Ascending aorta (tissue), 2 donors: ENCODE measurements at regions not wholly inside any gene's neighbourhood (a gene's known extent, or its start where the extent isn't known, plus 50 kb on each side); places are given as distances from the start of the nearest gene placed in this dataset.

ENCODE experiments used
- DNase-seq, 2 donors: peaks; one replicate each; pipeline ENCODE4 v3.0.0-alpha.2; 2019; ENCODE audit warnings: low spot score in 2 of 2
- H3K27ac ChIP-seq, 2 donors: fragments of 200-600 bp; sonication (generic); one replicate each; pipeline ENCODE4 v1.5.1; 2016 to 2017; ENCODE audit warnings: mild to moderate bottlenecking in 1 of 2
- H3K27me3 ChIP-seq: fragments of 200-600 bp; sonication (generic); one replicate; pipeline ENCODE4 v1.5.1; 2017
- H3K36me3 ChIP-seq, 2 donors: fragments of 200-600 bp; sonication (generic); one replicate each; pipeline ENCODE4 v1.5.1; 2016
- H3K4me1 ChIP-seq, 2 donors: fragments of 200-600 bp; sonication (generic); one replicate each; pipeline ENCODE4 v1.5.1; 2016 to 2017; ENCODE audit warnings: mild to moderate bottlenecking in 1 of 2
- H3K4me3 ChIP-seq, 2 donors: fragments of 200-600 bp; sonication (generic); one replicate each; pipeline ENCODE4 v1.5.1; 2016 to 2017; ENCODE audit warnings: mild to moderate bottlenecking in 1 of 2
- H3K9me3 ChIP-seq, 2 donors: fragments of 200-600 bp; sonication (generic); one replicate each; pipeline ENCODE4 v1.5.1; 2016
- intact Hi-C: fragments of 100-400 bp; cut with DNase I; formaldehyde crosslinking; loops from one replicate; pipeline ENCODE4 v1.15.1; 2023
- TF ChIP-seq, protein P1 (sequence below), 3 experiments: fragments of 200-600 bp in 2 of 3; fragments of 450-650 bp in 1 of 3; sonication (generic) in 2 of 3; IDR thresholded peaks; one replicate each; pipeline ENCODE4 v1.5.1; 2016 to 2019; ENCODE audit warnings: antibody characterized with exemption in 3 of 3, mild to moderate bottlenecking in 1 of 3, moderate library complexity in 1 of 3

DNA sequence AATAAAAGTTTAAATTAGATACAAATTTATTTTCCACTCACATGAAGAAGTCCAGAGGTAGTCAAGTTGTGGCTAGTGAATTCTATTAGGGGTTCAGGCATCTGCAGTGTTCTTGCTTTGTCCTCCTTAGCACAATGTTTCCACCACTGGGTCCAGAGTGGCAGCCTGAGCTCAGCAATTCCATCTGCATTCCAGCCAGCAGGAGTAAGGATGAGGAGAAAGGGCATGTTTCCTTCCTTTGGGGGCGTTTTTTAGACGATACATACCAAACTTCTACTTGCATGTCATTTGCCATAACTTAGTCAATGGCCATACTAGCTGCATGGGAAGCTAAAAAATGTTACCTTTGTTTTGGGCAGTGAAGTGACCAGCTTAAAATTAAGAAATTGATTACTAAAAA lies 98.5 kb upstream of the VANGL1 start:
- H3K27ac ChIP-seq = no peak overlapping the region
- H3K27me3 ChIP-seq = no peaks in the 10 kb centered on the region
- no peak for DNase-seq
- intact Hi-C loops = no loop called here
- no peaks in the 10 kb centered on the region for H3K9me3 ChIP-seq
- H3K4me1 ChIP-seq = peaks cover 0 to 5% of the 10 kb centered on the region in 2 donors
- H3K4me3 ChIP-seq = no peak overlapping the region
- TF ChIP-seq, protein P1, sequence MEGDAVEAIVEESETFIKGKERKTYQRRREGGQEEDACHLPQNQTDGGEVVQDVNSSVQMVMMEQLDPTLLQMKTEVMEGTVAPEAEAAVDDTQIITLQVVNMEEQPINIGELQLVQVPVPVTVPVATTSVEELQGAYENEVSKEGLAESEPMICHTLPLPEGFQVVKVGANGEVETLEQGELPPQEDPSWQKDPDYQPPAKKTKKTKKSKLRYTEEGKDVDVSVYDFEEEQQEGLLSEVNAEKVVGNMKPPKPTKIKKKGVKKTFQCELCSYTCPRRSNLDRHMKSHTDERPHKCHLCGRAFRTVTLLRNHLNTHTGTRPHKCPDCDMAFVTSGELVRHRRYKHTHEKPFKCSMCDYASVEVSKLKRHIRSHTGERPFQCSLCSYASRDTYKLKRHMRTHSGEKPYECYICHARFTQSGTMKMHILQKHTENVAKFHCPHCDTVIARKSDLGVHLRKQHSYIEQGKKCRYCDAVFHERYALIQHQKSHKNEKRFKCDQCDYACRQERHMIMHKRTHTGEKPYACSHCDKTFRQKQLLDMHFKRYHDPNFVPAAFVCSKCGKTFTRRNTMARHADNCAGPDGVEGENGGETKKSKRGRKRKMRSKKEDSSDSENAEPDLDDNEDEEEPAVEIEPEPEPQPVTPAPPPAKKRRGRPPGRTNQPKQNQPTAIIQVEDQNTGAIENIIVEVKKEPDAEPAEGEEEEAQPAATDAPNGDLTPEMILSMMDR (IDR thresholded peaks at IDR 0.05) = no peak
- no peaks in the 10 kb centered on the region for H3K36me3 ChIP-seq

- TF ChIP-seq, protein P1 (IDR thresholded peaks at IDR 0.05) = no peak
- Histone ChIP-seq H3K4me1 (no peaks in the 10 kb centered on the region), H3K4me3 (no peak overlapping the region), H3K9me3 (no peaks in the 10 kb centered on the region), H3K27me3 (no peaks in the 10 kb centered on the region), H3K27ac (no peak overlapping the region), H3K36me3 (no peaks in the 10 kb centered on the region)
- no peak for DNase-seq
- intact Hi-C loops = no loop called here
Measured at GRCh38 chr1:115539736-115540135, 102.0 kb upstream of the VANGL1 start.

DNA sequence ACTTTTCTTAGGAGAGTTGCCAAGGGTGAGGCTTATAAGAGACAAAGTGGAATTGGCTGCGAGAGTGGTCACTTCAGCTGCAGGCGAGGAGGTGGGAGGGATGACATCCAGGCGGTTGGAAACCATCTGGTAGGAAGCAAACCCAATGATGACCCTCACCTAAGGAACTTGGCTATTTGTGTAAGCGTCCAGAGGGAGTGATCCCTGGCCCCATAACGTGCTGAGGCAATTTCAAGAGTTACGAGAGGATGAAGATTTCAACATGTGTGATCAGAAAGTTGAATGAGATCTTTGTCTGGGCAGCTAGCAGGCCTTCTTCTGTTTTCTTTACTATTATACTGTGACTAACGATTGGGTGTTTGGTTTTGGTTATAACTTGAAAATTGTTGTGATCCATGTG lies 102.7 kb upstream of the VANGL1 start:
- no peak overlapping the region for H3K4me3 ChIP-seq
- H3K36me3 ChIP-seq = no peaks in the 10 kb centered on the region
- H3K27ac ChIP-seq = no peak overlapping the region
- TF ChIP-seq, protein P1 (IDR thresholded peaks at IDR 0.05) = no peak
- no peaks in the 10 kb centered on the region for H3K4me1 ChIP-seq
- no peaks in the 10 kb centered on the region for H3K27me3 ChIP-seq
- DNase-seq = no peak
- no peaks in the 10 kb centered on the region for H3K9me3 ChIP-seq
- intact Hi-C loops = no loop called here

- H3K36me3 ChIP-seq = no peaks in the 10 kb centered on the region
- no peak overlapping the region for H3K27ac ChIP-seq
- no peak for DNase-seq
- H3K27me3 ChIP-seq = no peaks in the 10 kb centered on the region
- H3K9me3 ChIP-seq = no peaks in the 10 kb centered on the region
- H3K4me3 ChIP-seq = no peak overlapping the region
- H3K4me1 ChIP-seq = no peaks in the 10 kb centered on the region
- intact Hi-C loops = no loop called here
- TF ChIP-seq, protein P1 (IDR thresholded peaks at IDR 0.05) = no peak
Measured at GRCh38 chr1:115538579-115538978, 103.2 kb upstream of the VANGL1 start.

DNA sequence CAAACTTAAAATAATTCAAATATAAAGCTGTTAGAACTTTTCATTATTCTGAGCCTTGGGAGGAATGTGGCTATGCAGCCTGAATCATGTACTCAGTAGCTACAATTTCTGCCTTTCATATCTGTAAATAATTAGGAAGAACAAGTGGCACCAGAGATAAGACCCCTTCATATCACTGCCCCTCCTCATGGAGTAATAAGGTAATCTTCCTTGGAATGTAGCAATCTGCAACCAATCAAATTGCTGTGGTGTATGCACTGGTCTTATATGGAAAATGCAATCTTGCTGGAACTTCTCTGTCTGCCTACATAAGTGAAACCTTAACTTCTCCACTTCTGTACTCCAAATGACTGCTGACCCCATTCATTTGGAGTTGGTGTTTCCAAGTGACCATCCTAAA lies 104.4 kb upstream of the VANGL1 start:
- intact Hi-C loops = no loop called here

More for the DNA sequence above, 104.4 kb upstream of the VANGL1 start:
- no peak overlapping the region for H3K27ac ChIP-seq
- H3K4me1 ChIP-seq = no peaks in the 10 kb centered on the region
- H3K4me3 ChIP-seq = no peak overlapping the region
- no peak for DNase-seq
- no peaks in the 10 kb centered on the region for H3K36me3 ChIP-seq
- H3K9me3 ChIP-seq = no peaks in the 10 kb centered on the region
- no peaks in the 10 kb centered on the region for H3K27me3 ChIP-seq
- TF ChIP-seq, protein P1 (IDR thresholded peaks at IDR 0.05) = no peak
